ENCODE measurements at regions not wholly inside any gene's neighbourhood (a gene's known extent, or its start where the extent isn't known, plus 50 kb on each side); places are given as distances from the start of the nearest gene placed in this dataset.

DNA sequence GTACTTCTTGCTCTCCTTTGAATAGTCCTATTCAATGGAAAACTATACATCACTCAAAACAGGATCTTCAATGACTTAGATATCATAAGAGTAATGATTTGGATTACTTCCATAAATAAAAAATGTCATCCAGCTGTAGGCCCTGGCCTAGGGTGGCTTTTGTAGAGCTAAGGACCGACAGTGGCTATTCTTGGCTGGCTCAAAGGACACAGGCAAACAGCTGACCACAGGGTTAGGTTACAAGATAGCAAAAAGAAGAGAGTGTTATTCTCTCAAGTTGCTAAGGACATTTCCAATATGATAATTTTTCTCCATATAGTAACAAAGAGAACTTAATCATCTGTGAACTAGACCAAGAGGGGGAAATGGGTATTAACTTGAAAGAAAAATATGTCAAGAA, 495.1 kb downstream of the PLPP3 start:
- Mint-ChIP-seq H3K36me3 (no peaks in the 10 kb centered on the region), H3K27me3 (ENCODE audit: low read depth in 3 of 3) (peaks cover 0 to 4% (median 3%) of the 10 kb centered on the region in 3 donors), H3K4me1 (peaks cover 2% of the 10 kb centered on the region), H3K4me3 (no peak overlapping the region), H3K9me3 (peaks cover 0 to 9% (median 6%) of the 10 kb centered on the region in 7 donors), H3K27ac (no peak overlapping the region)
- no peaks in the 10 kb centered on the region for H3K36me3 ChIP-seq (replicated peaks in 1 of 2; ENCODE audit: control insufficient read depth in 1 of 2, insufficient read depth in 2 of 2, low read length in 2 of 2)
- H3K4me3 ChIP-seq (replicated peaks in 1 of 3; ENCODE audit: low read depth in 2 of 3, low read length in 3 of 3): no peak overlapping the region
- peaks cover 0 to 5% of the 10 kb centered on the region in 2 donors for H3K9me3 ChIP-seq (replicated peaks in 1 of 2; ENCODE audit: control insufficient read depth in 1 of 2, insufficient read depth in 1 of 2, low read length in 2 of 2)
- no peak for DNase-seq
- no peak for TF ChIP-seq CTCF (IDR thresholded peaks at IDR 0.05)
- intact Hi-C loops (cut with micrococcal nuclease): no loop called here
- H3K27ac ChIP-seq (ENCODE audit: low read depth in 1 of 2, low read length in 2 of 2): no peak overlapping the region
- no peaks in the 10 kb centered on the region for H3K79me2 ChIP-seq (ENCODE audit: insufficient read depth, low read length)
- no peak overlapping the region for H2AFZ ChIP-seq (ENCODE audit: insufficient read depth, low read depth, low read length, poor library complexity, severe bottlenecking)
- H3K27me3 ChIP-seq (ENCODE audit: control insufficient read depth in 2 of 2, insufficient read depth in 2 of 2, low read length in 2 of 2): no peaks in the 10 kb centered on the region
- no CpG with 5 or more reads among the region's 1 CpG for WGBS (ENCODE audit: insufficient coverage)
- no peaks in the 10 kb centered on the region for H3K4me1 ChIP-seq (ENCODE audit: control insufficient read depth in 1 of 2, insufficient read depth in 2 of 2, low read length in 2 of 2)
- H4K20me1 ChIP-seq (ENCODE audit: insufficient read depth, low read length): no peaks in the 10 kb centered on the region
- no peak overlapping the region for H3K4me2 ChIP-seq (replicated peaks; ENCODE audit: extremely low read depth, low read length, poor library complexity, severe bottlenecking)
- no peak overlapping the region for H3K9ac ChIP-seq (ENCODE audit: insufficient read depth, low read length, poor library complexity, severe bottlenecking)

GRCh38 chr1:56081736-56082135, 497.6 kb downstream of the PLPP3 start:
- Histone ChIP-seq H3K4me2 (replicated peaks; ENCODE audit: extremely low read depth, low read length, poor library complexity, severe bottlenecking) (no peak overlapping the region), H3K36me3 (replicated peaks in 1 of 2; ENCODE audit: control insufficient read depth in 1 of 2, insufficient read depth in 2 of 2, low read length in 2 of 2) (no peaks in the 10 kb centered on the region), H3K4me1 (ENCODE audit: control insufficient read depth in 1 of 2, insufficient read depth in 2 of 2, low read length in 2 of 2) (no peaks in the 10 kb centered on the region), H4K20me1 (ENCODE audit: insufficient read depth, low read length) (no peaks in the 10 kb centered on the region), H3K27me3 (ENCODE audit: control insufficient read depth in 2 of 2, insufficient read depth in 2 of 2, low read length in 2 of 2) (no peaks in the 10 kb centered on the region), H3K27ac (ENCODE audit: low read depth in 1 of 2, low read length in 2 of 2) (no peak overlapping the region), H3K79me2 (ENCODE audit: insufficient read depth, low read length) (no peaks in the 10 kb centered on the region), H3K9me3 (replicated peaks in 1 of 2; ENCODE audit: control insufficient read depth in 1 of 2, insufficient read depth in 1 of 2, low read length in 2 of 2) (no peaks in the 10 kb centered on the region), H2AFZ (ENCODE audit: insufficient read depth, low read depth, low read length, poor library complexity, severe bottlenecking) (no peak overlapping the region), H3K4me3 (replicated peaks in 1 of 3; ENCODE audit: low read depth in 2 of 3, low read length in 3 of 3) (no peak overlapping the region), H3K9ac (ENCODE audit: insufficient read depth, low read length, poor library complexity, severe bottlenecking) (no peak overlapping the region)
- intact Hi-C loops (cut with micrococcal nuclease): no loop called here
- no peaks in the 10 kb centered on the region for H3K36me3 Mint-ChIP-seq
- H3K9me3 Mint-ChIP-seq: peaks cover 0 to 3% (median 2%) of the 10 kb centered on the region in 7 donors
- TF ChIP-seq CTCF (IDR thresholded peaks at IDR 0.05): no peak
- peaks cover 2% of the 10 kb centered on the region for H3K4me1 Mint-ChIP-seq
- DNase-seq: no peak
- no peak overlapping the region for H3K4me3 Mint-ChIP-seq
- H3K27ac Mint-ChIP-seq: no peak overlapping the region
- peaks cover 0 to 3% (median 2%) of the 10 kb centered on the region in 3 donors for H3K27me3 Mint-ChIP-seq (ENCODE audit: low read depth in 3 of 3)
- 86% methylated on average over 1 of the region's 2 CpGs for WGBS (ENCODE audit: insufficient coverage)

Measured in CD14-positive monocyte (primary cell).